KMS-11 (cell line): ENCODE measurements at regions not wholly inside any gene's neighbourhood (a gene's known extent, or its start where the extent isn't known, plus 50 kb on each side); places are given as distances from the start of the nearest gene placed in this dataset.

Experiments
- H2AFZ ChIP-seq: fragments of 200-600 bp; sonication (generic); 2 replicates; pipeline ENCODE4 v1.6.1; 2016; ENCODE audit warnings: antibody characterized with exemption, mixed run types, low read depth
- H3K27ac ChIP-seq: fragments of 200-600 bp; sonication (generic); 2 replicates; pipeline ENCODE4 v1.6.1; 2016; ENCODE audit warnings: mild to moderate bottlenecking, mixed run types
- H3K27me3 ChIP-seq: fragments of 200-600 bp; sonication (generic); 2 replicates; pipeline ENCODE4 v1.6.1; 2017; ENCODE audit warnings: mild to moderate bottlenecking, low read depth, mixed run types, moderate library complexity; ENCODE audit not compliant: insufficient read depth
- H3K36me3 ChIP-seq: fragments of 200-600 bp; sonication (generic); 2 replicates; pipeline ENCODE4 v1.6.1; 2017; ENCODE audit warnings: mild to moderate bottlenecking, mixed run types; ENCODE audit not compliant: insufficient read depth
- H3K4me1 ChIP-seq: fragments of 200-600 bp; sonication (generic); 2 replicates; pipeline ENCODE4 v1.6.1; 2016; ENCODE audit warnings: mild to moderate bottlenecking, low read depth, mixed run types; ENCODE audit not compliant: poor library complexity, severe bottlenecking
- H3K4me2 ChIP-seq: fragments of 200-600 bp; sonication (generic); 2 replicates; pipeline ENCODE4 v1.7.0; 2016; ENCODE audit warnings: mild to moderate bottlenecking, mixed run types
- H3K4me3 ChIP-seq: fragments of 200-600 bp; sonication (generic); IDR thresholded peaks from 2 replicates; pipeline ENCODE4 v1.6.1; 2017; ENCODE audit warnings: low read depth, low read length, mixed read lengths; ENCODE audit not compliant: insufficient read depth
- H3K79me2 ChIP-seq: fragments of 200-600 bp; sonication (generic); 2 replicates; pipeline ENCODE4 v1.6.1; 2016; ENCODE audit warnings: low read depth, mixed run types; ENCODE audit not compliant: insufficient read depth
- H3K9ac ChIP-seq: fragments of 200-600 bp; sonication (generic); 2 replicates; pipeline ENCODE4 v1.6.1; 2016; ENCODE audit warnings: mild to moderate bottlenecking, mixed run types
- H4K20me1 ChIP-seq: fragments of 200-600 bp; sonication (generic); 2 replicates; pipeline ENCODE4 v1.6.1; 2016; ENCODE audit warnings: mild to moderate bottlenecking, mixed run types; ENCODE audit not compliant: insufficient read depth
- CTCF ChIP-seq: fragments of 200-600 bp; sonication (generic); conservative IDR thresholded peaks from 2 replicates; pipeline ENCODE4 v1.6.1; 2017; ENCODE audit warnings: low read depth, mild to moderate bottlenecking, antibody characterized with exemption, low read length, moderate library complexity, mixed read lengths

- H3K27me3 ChIP-seq, result no peaks in the 10 kb centered on the region
- no peak for TF ChIP-seq CTCF
These were observed 263.0 kb downstream of the B3GLCT start for GRCh38 chr13:31462766-31463165.

GRCh38 chr13:31468114-31468902, 268.5 kb downstream of the B3GLCT start:
- H3K4me3 ChIP-seq, result no peak overlapping the region
- no peaks in the 10 kb centered on the region for H4K20me1 ChIP-seq
- H3K4me2 ChIP-seq, result no peak overlapping the region
- no peaks in the 10 kb centered on the region for H3K27me3 ChIP-seq
- H3K27ac ChIP-seq, result no peak overlapping the region
- H3K4me1 ChIP-seq, result no peaks in the 10 kb centered on the region
- TF ChIP-seq CTCF, result no peak
- no peaks in the 10 kb centered on the region for H3K36me3 ChIP-seq
- H3K79me2 ChIP-seq, result no peaks in the 10 kb centered on the region
- no peak overlapping the region for H2AFZ ChIP-seq
- H3K9ac ChIP-seq, result no peak overlapping the region

More at GRCh38 chr13:31462766-31463165, 263.0 kb downstream of the B3GLCT start:
- Histone ChIP-seq H3K4me1 (no peaks in the 10 kb centered on the region), H3K27ac (no peak overlapping the region), H3K9ac (no peak overlapping the region), H3K4me2 (no peak overlapping the region), H3K4me3 (no peak overlapping the region), H4K20me1 (no peaks in the 10 kb centered on the region), H2AFZ (no peak overlapping the region), H3K79me2 (no peaks in the 10 kb centered on the region), H3K36me3 (no peaks in the 10 kb centered on the region)

- Histone ChIP-seq H3K79me2 (no peaks in the 10 kb centered on the region), H4K20me1 (no peaks in the 10 kb centered on the region), H3K27me3 (no peaks in the 10 kb centered on the region), H3K9ac (no peak overlapping the region), H2AFZ (no peak overlapping the region), H3K27ac (no peak overlapping the region), H3K4me3 (no peak overlapping the region), H3K36me3 (no peaks in the 10 kb centered on the region), H3K4me1 (no peaks in the 10 kb centered on the region), H3K4me2 (no peak overlapping the region)
- no peak for TF ChIP-seq CTCF
These were observed 269.6 kb downstream of the B3GLCT start for GRCh38 chr13:31469377-31469776.

GRCh38 chr13:31476266-31476665, 263.1 kb upstream of the RXFP2 start:
- no peak overlapping the region for H3K27ac ChIP-seq
- no peaks in the 10 kb centered on the region for H3K4me1 ChIP-seq

More at GRCh38 chr13:31476266-31476665, 263.1 kb upstream of the RXFP2 start:
- Histone ChIP-seq H3K36me3 (no peaks in the 10 kb centered on the region), H3K4me3 (no peak overlapping the region), H4K20me1 (no peaks in the 10 kb centered on the region), H3K4me2 (no peak overlapping the region), H3K27me3 (no peaks in the 10 kb centered on the region), H2AFZ (no peak overlapping the region), H3K9ac (no peak overlapping the region), H3K79me2 (no peaks in the 10 kb centered on the region)
- TF ChIP-seq CTCF, result no peak
